ENCODE measurements at regions not wholly inside any gene's neighbourhood (a gene's known extent, or its start where the extent isn't known, plus 50 kb on each side); places are given as distances from the start of the nearest gene placed in this dataset.

- TF ChIP-seq CTCF (IDR thresholded peaks at IDR 0.05 in 2 of 3, conservative IDR thresholded peaks at IDR 0.05 in 1 of 3; ENCODE audit: control insufficient read depth in 2 of 3, extremely low read depth in 1 of 3, insufficient read depth in 1 of 3, low read depth in 3 of 3, low read length in 3 of 3) (no peak), JUND (IDR thresholded peaks at IDR 0.05; ENCODE audit: low read depth, low read length) (no peak), POLR2AphosphoS5 (IDR thresholded peaks at IDR 0.05; ENCODE audit: low read length) (no peak), YY1 (IDR thresholded peaks at IDR 0.05; ENCODE audit: low read depth, low read length) (no peak), SREBF1 (IDR thresholded peaks at IDR 0.05; ENCODE audit: low read length) (no peak), ZBTB33 (IDR thresholded peaks at IDR 0.05) (no peak), RFX5 (IDR thresholded peaks at IDR 0.05; ENCODE audit: low read depth, low read length) (no peak)
Observed at GRCh38 chr2:236517251-236518031, 52.2 kb upstream of the ACKR3 start.
